SH-SY5Y (cell line): ENCODE measurements at regions not wholly inside any gene's neighbourhood (a gene's known extent, or its start where the extent isn't known, plus 50 kb on each side); places are given as distances from the start of the nearest gene placed in this dataset.

Source experiments
- GATA2 ChIP-seq: IDR thresholded peaks from 2 replicates; pipeline ENCODE4 v1.6.1; 2011; ENCODE audit warnings: mild to moderate bottlenecking, low read depth, low read length
- GATA3 ChIP-seq: IDR thresholded peaks from 2 replicates; pipeline ENCODE4 v1.6.1; 2011; ENCODE audit warnings: low read depth, mild to moderate bottlenecking, low read length, moderate library complexity

GRCh38 chr4:185941461-185941860 is 127.5 kb upstream of the TLR3 start:
- TF ChIP-seq GATA2 (no peak), GATA3 (no peak)
